ENCODE measurements at regions not wholly inside any gene's neighbourhood (a gene's known extent, or its start where the extent isn't known, plus 50 kb on each side); places are given as distances from the start of the nearest gene placed in this dataset.
"Not testable (repeated sequence)": the region's sequence is repeated elsewhere in the genome, so short reads cannot be mapped to it uniquely, and the experiment has no call there.

DNA sequence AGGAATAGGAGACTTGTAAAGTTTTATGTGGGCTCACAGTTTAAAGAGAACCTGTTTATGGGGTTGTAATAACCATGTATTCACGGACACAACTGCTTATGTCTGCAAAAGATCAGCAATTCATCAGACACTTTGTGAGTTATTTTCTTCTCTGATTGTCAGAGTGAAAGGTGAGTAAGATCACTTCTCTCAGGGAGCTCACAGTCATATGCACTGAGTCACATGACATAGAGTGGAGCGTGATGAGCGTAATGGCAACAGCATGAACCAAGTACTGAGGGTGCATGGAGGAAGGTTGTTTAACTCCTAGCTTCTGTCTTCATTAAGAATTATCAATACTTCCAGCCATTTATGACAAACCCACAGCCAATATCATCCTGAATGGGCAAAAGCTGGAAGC is 128.8 kb downstream of the OR4M2 start:
- TF ChIP-seq CTCF (conservative IDR thresholded peaks at IDR 0.05; ENCODE audit: low read length); EZH2phosphoT487 (IDR thresholded peaks at IDR 0.05; ENCODE audit: borderline replicate concordance, low read depth, low read length): not testable (repeated sequence)

All from OCI-LY7 (cell line).